Breast epithelium (tissue), 4 donors: ENCODE measurements at regions not wholly inside any gene's neighbourhood (a gene's known extent, or its start where the extent isn't known, plus 50 kb on each side); places are given as distances from the start of the nearest gene placed in this dataset.

ENCODE experiments used
- DNase-seq, 2 donors: peaks; one replicate each; pipeline ENCODE4 v3.0.0-alpha.2; 2019; ENCODE audit warnings: low spot score in 2 of 2
- H3K27ac ChIP-seq, 2 donors: fragments of 200-600 bp; sonication (generic) in 1 of 2; one replicate each; pipeline ENCODE4 v1.5.1; 2016 to 2019; ENCODE audit warnings: mild to moderate bottlenecking in 1 of 2
- H3K27me3 ChIP-seq, 2 donors: fragments of 200-600 bp; sonication (generic) in 1 of 2; one replicate each; pipeline versions ENCODE4 v1.5.1 to v1.6.0; 2017 to 2019; ENCODE audit warnings: control low read depth in 1 of 2, mild to moderate bottlenecking in 1 of 2
- H3K36me3 ChIP-seq: fragments of 200-600 bp; one replicate; pipeline ENCODE4 v1.5.1; 2019
- H3K4me1 ChIP-seq, 2 donors: fragments of 200-600 bp; sonication (generic); one replicate each; pipeline ENCODE4 v1.5.1; 2016 to 2019; ENCODE audit warnings: control low read depth in 1 of 2
- H3K4me3 ChIP-seq, 3 donors: fragments of 200-600 bp; sonication (generic); 1 replicate in 2 of 3; 2 replicates in 1 of 3; pipeline ENCODE4 v1.5.1; 2016 to 2019; ENCODE audit warnings: mild to moderate bottlenecking in 3 of 3, moderate library complexity in 2 of 3
- H3K9me3 ChIP-seq, 2 donors: fragments of 200-600 bp; sonication (generic) in 1 of 2; one replicate each; pipeline ENCODE4 v1.5.1; 2016 to 2019; ENCODE audit warnings: control low read depth in 1 of 2
- CTCF ChIP-seq, 3 donors: fragments of 450-650 bp; IDR thresholded peaks; one replicate each; pipeline ENCODE4 v1.5.1; 2016 to 2017; ENCODE audit warnings: antibody characterized with exemption in 3 of 3, mild to moderate bottlenecking in 3 of 3, moderate library complexity in 3 of 3
- POLR2A ChIP-seq: fragments of 450-650 bp; IDR thresholded peaks from one replicate; pipeline ENCODE4 v1.6.1; 2016; ENCODE audit warnings: antibody characterized with exemption, mild to moderate bottlenecking, moderate library complexity
- POLR2AphosphoS5 ChIP-seq, 3 donors: sonication (generic); formaldehyde crosslinking; IDR thresholded peaks; one replicate each; pipeline ENCODE4 v1.6.1; 2017; ENCODE audit warnings: antibody characterized with exemption in 3 of 3
- intact Hi-C: fragments of 100-400 bp; cut with DNase I; formaldehyde crosslinking; loops from one replicate; pipeline ENCODE4 v1.15.1; 2023; ENCODE audit warnings: low total_unique reads

- Histone ChIP-seq H3K36me3 (no peaks in the 10 kb centered on the region), H3K9me3 (no peaks in the 10 kb centered on the region), H3K27me3 (no peaks in the 10 kb centered on the region), H3K4me1 (no peaks in the 10 kb centered on the region), H3K27ac (no peak overlapping the region), H3K4me3 (no peak overlapping the region)
- intact Hi-C loops: no loop called here
- DNase-seq: no peak
- TF ChIP-seq POLR2AphosphoS5 (IDR thresholded peaks at IDR 0.05) (no peak), CTCF (IDR thresholded peaks at IDR 0.05) (no peak), POLR2A (no peak)
Observed at GRCh38 chr11:32200136-32200847, 109.4 kb downstream of the RCN1 start.

DNA sequence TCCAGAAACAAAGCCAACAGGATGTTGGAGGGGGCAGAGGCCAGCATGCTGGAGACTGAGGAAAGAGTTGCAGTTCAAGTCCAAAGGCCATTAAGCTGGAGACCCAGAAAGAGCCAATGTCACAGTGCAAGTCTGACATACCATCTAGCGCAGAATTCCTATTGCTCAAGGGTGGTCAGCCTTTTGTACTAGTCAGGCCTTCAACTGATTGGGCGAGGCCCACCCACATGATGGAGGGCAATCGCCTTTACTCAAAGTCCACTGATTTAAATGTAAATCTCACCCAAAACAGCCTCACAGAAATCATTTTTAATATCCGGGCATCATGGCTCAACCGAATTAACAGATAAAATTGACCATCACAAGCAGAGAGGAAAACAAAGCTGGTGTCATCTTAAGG, 113.9 kb downstream of the RCN1 start:
- TF ChIP-seq POLR2AphosphoS5 (IDR thresholded peaks at IDR 0.05): no peak
- no peak for TF ChIP-seq POLR2A
- TF ChIP-seq CTCF (IDR thresholded peaks at IDR 0.05): no peak
- Histone ChIP-seq H3K9me3 (no peaks in the 10 kb centered on the region), H3K4me3 (no peak overlapping the region), H3K36me3 (no peaks in the 10 kb centered on the region), H3K27ac (no peak overlapping the region), H3K27me3 (no peaks in the 10 kb centered on the region), H3K4me1 (no peaks in the 10 kb centered on the region)
- no peak for DNase-seq
- intact Hi-C loops: no loop called here

DNA sequence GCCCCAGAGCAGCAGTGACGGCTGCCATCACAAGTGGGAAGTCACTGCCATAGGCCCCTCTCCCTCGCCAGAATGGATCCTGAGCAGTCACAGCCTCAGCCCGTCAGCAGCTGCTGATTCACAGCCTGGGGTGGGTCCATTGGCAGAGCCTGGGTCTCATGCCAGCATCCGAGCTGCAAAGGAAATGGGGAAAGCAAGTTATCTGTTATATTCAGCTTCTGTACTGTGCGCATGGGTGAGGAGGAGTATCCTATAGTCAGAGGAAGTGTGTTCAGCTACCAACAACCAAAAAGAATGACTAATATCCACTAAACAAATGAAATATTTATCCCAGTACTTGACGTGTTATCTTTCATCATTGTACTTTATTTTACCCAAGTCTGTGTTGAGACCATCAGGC, 119.7 kb downstream of the RCN1 start:
- H3K4me3 ChIP-seq: no peak overlapping the region
- H3K27ac ChIP-seq: no peak overlapping the region
- no peaks in the 10 kb centered on the region for H3K9me3 ChIP-seq
- no peaks in the 10 kb centered on the region for H3K4me1 ChIP-seq
- TF ChIP-seq CTCF (IDR thresholded peaks at IDR 0.05): no peak
- no peak for TF ChIP-seq POLR2AphosphoS5 (IDR thresholded peaks at IDR 0.05)
- no peak for TF ChIP-seq POLR2A
- H3K27me3 ChIP-seq: peaks cover 0 to 4% of the 10 kb centered on the region in 2 donors
- DNase-seq: no peak
- intact Hi-C loops: loop anchor here (10.0 kb wide), 1 partner anchor 586 kb away; no protein-coding TSS in a partner anchor
- H3K36me3 ChIP-seq: no peaks in the 10 kb centered on the region

DNA sequence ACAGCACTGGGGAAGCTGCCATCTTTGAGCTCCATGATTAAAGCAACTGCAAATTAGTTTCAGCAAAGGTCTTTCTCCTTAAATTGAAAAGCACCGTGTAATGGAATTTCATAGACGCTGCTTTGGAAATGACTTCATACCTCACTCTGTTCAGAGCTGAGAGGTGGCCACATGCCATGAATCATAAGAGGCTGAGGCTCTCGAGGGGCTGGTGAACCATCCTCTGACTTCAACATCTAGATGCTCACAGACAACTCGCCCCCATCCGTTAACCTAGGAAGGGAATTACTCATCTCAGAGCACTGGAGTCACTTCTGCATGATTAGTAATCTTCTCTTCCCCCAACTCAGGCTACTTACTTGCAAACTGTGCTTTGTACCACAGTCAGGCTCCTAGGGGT, 122.3 kb downstream of the RCN1 start:
- Histone ChIP-seq H3K4me3 (no peak overlapping the region), H3K27ac (no peak overlapping the region), H3K36me3 (no peaks in the 10 kb centered on the region), H3K27me3 (peaks cover 0 to 4% of the 10 kb centered on the region in 2 donors), H3K4me1 (no peaks in the 10 kb centered on the region), H3K9me3 (no peaks in the 10 kb centered on the region)
- intact Hi-C loops: loop anchor here (10.0 kb wide), 1 partner anchor 588 kb away; no protein-coding TSS in a partner anchor
- no peak for DNase-seq
- TF ChIP-seq CTCF (IDR thresholded peaks at IDR 0.05): no peak
- no peak for TF ChIP-seq POLR2AphosphoS5 (IDR thresholded peaks at IDR 0.05)
- TF ChIP-seq POLR2A: no peak

DNA sequence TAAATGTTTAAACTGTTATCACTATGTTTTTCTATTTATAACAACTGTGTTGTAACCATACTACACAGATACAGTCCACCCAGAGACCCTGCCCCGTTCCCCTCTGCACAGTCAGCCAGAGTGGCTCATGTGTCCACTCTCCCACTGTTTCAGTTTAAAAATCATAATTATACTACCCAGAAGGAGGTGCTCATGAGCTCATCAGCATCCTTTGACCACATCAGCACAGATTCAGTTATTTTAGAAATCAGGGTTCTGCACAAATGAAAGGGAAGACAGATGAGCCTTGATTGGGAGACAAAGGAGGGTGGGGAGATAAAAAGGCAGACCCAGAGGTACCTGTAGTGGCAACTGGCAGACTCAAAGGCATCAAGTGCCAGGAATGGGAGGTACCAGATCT, 124.3 kb downstream of the RCN1 start:
- H3K36me3 ChIP-seq: no peaks in the 10 kb centered on the region
- DNase-seq: no peak
- TF ChIP-seq POLR2A: no peak
- TF ChIP-seq CTCF (IDR thresholded peaks at IDR 0.05): no peak
- no peak for TF ChIP-seq POLR2AphosphoS5 (IDR thresholded peaks at IDR 0.05)
- H3K4me1 ChIP-seq: no peaks in the 10 kb centered on the region
- intact Hi-C loops: loop anchor here (10.0 kb wide), 1 partner anchor 590 kb away; no protein-coding TSS in a partner anchor
- H3K27me3 ChIP-seq: peaks cover 0 to 4% of the 10 kb centered on the region in 2 donors
- no peaks in the 10 kb centered on the region for H3K9me3 ChIP-seq
- no peak overlapping the region for H3K27ac ChIP-seq
- no peak overlapping the region for H3K4me3 ChIP-seq
